ENCODE measurements at regions not wholly inside any gene's neighbourhood (a gene's known extent, or its start where the extent isn't known, plus 50 kb on each side); places are given as distances from the start of the nearest gene placed in this dataset.

DNA sequence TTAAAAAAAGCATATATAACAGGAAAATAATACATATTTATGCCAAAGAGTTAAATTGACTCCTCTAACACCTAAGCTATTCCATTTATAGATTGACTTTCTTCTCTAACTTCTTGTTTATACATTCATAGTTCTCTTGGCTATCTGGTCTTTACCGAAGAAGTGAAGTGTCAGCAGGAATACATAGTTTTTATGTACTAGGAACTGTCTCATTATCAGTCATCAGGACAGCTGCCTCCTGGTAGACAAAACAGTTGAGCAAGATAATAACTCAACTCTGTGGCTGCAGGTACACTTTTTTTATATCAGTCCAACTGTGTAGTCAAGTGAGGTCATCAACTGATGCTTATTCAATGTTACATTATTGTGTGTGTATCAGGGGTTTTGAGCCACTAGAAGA, 1436.0 kb upstream of the NUDT12 start:
- DNase-seq (ENCODE audit: low read depth) = no peak
- no peak overlapping the region for H3K4me3 ChIP-seq (ENCODE audit: low read length)
- TF ChIP-seq, protein P1, sequence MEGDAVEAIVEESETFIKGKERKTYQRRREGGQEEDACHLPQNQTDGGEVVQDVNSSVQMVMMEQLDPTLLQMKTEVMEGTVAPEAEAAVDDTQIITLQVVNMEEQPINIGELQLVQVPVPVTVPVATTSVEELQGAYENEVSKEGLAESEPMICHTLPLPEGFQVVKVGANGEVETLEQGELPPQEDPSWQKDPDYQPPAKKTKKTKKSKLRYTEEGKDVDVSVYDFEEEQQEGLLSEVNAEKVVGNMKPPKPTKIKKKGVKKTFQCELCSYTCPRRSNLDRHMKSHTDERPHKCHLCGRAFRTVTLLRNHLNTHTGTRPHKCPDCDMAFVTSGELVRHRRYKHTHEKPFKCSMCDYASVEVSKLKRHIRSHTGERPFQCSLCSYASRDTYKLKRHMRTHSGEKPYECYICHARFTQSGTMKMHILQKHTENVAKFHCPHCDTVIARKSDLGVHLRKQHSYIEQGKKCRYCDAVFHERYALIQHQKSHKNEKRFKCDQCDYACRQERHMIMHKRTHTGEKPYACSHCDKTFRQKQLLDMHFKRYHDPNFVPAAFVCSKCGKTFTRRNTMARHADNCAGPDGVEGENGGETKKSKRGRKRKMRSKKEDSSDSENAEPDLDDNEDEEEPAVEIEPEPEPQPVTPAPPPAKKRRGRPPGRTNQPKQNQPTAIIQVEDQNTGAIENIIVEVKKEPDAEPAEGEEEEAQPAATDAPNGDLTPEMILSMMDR (conservative IDR thresholded peaks at IDR 0.05; ENCODE audit: low read depth, low read length) = no peak

DNA sequence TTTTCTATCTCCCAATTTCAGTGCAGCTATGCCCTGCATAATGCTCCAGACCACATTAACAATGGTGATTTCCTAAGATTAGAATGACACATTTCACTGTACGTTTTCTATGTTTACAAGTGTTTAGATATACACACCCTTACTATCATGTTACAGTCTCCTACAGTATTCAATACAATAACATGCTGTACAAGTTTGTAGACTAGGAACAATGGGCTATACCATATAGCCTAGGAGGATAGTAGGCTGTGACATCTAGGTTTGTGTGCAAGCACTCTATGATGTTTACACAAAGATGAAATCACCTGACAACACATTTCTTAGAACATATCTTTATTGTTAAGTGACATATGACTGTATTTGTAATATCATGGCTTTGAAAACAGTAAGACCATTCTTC, 1435.6 kb upstream of the NUDT12 start:
- H3K4me3 ChIP-seq (ENCODE audit: low read length) = no peak overlapping the region
- DNase-seq (ENCODE audit: low read depth) = no peak
- TF ChIP-seq, protein P1 (conservative IDR thresholded peaks at IDR 0.05; ENCODE audit: low read depth, low read length) = no peak

DNA sequence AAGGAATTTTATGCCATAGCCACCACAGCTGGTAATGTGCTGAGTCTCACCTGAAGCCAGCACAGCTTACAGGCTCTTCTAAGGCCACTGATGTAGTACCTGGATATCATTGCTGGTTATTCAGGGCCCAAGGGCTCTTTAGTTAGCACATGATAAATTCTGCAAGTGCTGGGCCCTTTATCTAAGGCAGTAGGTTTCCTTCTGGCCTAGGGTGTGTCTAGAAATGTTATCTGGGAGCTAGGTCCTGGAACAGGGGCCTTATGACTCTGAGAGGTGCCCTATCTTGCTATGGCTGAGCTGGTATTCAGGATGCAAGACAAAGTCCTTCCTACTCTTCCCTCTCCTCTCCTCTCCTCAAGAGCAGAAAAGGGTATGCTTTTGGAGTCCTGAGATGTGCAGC, 1424.5 kb upstream of the NUDT12 start:
- TF ChIP-seq, protein P1 (conservative IDR thresholded peaks at IDR 0.05; ENCODE audit: low read depth, low read length) = no peak
- DNase-seq (ENCODE audit: low read depth) = no peak

DNA sequence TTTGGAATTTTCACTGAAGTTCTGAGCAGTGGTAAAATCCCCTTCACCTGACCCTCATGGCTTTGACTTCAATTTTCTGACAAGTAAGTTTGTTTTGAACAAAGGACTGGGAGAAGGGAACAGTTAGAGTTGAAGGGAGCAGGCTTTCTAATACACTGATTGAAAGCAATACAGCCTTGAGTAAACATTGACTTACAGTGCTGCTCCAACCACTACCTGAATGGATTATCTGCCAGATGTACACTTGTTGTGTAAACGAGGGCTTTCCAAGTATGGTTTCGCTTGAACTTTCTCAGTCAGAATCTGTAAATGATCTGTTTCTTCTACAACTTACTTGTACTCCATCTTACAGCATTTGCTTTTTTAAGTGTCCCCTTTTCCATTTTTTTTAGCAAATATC, 1414.9 kb upstream of the NUDT12 start:
- TF ChIP-seq, protein P1 (conservative IDR thresholded peaks at IDR 0.05; ENCODE audit: low read depth, low read length) = no peak
- no peak overlapping the region for H3K4me3 ChIP-seq (ENCODE audit: low read length)
- DNase-seq (ENCODE audit: low read depth) = peak; percentile 16

More for the DNA sequence above, 1424.5 kb upstream of the NUDT12 start:
- H3K4me3 ChIP-seq (ENCODE audit: low read length) = no peak overlapping the region

DNA sequence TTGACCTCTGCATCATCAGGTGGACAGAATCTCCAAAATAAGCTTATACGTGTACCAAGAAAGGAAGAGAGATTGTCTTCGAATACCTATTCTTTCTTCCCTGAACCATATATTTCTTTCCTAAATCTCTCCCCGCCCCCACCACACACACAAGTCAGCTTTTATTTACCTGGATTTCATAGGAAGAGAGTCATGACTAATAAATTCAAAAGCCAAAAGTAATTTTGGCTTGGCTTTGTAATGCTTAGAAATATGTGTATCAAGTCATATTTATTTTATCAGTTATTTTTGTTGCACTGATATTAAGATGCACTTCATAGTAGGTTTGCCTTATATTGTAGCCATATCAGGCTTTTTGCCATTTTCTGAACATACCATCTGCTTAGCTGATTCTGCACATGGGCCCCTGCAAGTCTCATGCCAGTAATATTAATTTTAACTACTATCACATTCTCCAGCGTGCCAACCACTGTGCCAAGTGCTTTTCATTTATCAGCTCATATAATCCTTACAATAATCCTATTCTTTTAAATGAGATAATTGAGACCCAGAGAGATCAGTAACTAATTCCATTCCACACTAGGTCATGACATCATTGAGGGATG, 1405.3 kb upstream of the NUDT12 start:
- no peak for DNase-seq (ENCODE audit: low read depth)
- TF ChIP-seq, protein P1 (conservative IDR thresholded peaks at IDR 0.05; ENCODE audit: low read depth, low read length) = no peak
- no peak overlapping the region for H3K4me3 ChIP-seq (ENCODE audit: low read length)

DNA sequence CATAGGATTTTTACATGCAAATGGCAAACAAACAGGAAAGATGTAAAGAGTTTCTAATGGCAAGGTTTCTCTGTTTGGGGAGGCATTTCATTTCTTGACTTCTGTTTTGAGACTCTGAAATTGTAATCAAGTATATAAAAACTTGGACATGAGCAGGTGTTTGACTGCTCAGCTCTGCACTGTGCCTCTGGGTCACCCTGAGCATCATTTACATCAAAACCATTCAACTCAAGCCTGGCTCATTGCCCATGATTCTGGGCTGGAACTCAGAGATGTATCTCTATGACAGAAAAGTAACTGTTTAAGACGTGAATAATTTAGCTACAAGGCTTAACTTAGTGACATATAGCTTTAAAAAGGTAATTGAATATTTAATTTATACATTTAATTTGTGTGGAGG, 1402.4 kb upstream of the NUDT12 start:
- H3K4me3 ChIP-seq (ENCODE audit: low read length) = no peak overlapping the region
- no peak for DNase-seq (ENCODE audit: low read depth)
- TF ChIP-seq, protein P1 (conservative IDR thresholded peaks at IDR 0.05; ENCODE audit: low read depth, low read length) = no peak

DNA sequence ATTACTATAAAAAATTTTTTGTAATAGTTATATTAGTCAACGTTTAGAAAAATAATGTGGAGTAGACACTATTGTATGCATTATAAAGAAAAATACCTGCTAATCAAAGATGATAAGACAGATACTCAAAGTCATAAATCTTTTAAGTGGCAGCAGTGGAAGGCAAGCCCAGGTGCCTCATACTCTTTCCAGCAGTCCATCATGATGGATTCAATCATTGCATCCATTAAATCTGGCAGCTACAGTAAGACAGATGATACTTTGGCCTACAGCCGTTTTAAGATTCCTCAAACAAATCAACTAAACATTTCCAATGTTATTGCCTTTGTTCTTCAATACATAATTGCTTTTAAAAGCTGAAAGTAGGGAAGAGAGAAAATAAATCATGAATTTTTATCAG, 1392.9 kb upstream of the NUDT12 start:
- no peak for DNase-seq (ENCODE audit: low read depth)
- TF ChIP-seq, protein P1 (conservative IDR thresholded peaks at IDR 0.05; ENCODE audit: low read depth, low read length) = no peak
- H3K4me3 ChIP-seq (ENCODE audit: low read length) = no peak overlapping the region
